Epidermal melanocyte (primary cell): ENCODE measurements at regions not wholly inside any gene's neighbourhood (a gene's known extent, or its start where the extent isn't known, plus 50 kb on each side); places are given as distances from the start of the nearest gene placed in this dataset.

Experiments
- DNase-seq: peaks from one replicate; pipeline ENCODE4 v3.0.0; 2011; ENCODE audit warnings: low spot score; ENCODE audit not compliant: insufficient read length

GRCh38 chr9:7243838-7244237 lies 486.1 kb downstream of the KDM4C start:
- no peak for DNase-seq

GRCh38 chr9:7242126-7242525 lies 484.4 kb downstream of the KDM4C start:
- DNase-seq: no peak

GRCh38 chr9:7241694-7242093 lies 483.9 kb downstream of the KDM4C start:
- DNase-seq: no peak

GRCh38 chr9:7240569-7241311 lies 483.0 kb downstream of the KDM4C start:
- no peak for DNase-seq

- DNase-seq: no peak
These were observed 481.9 kb downstream of the KDM4C start for GRCh38 chr9:7239708-7240107.

- DNase-seq: no peak
These were observed 480.5 kb downstream of the KDM4C start for GRCh38 chr9:7238247-7238637.

- no peak for DNase-seq
These were observed 479.9 kb downstream of the KDM4C start for GRCh38 chr9:7237473-7238246.

- no peak for DNase-seq
These were observed 478.4 kb downstream of the KDM4C start for GRCh38 chr9:7236186-7236585.

GRCh38 chr9:7234144-7234543 lies 476.4 kb downstream of the KDM4C start:
- no peak for DNase-seq

GRCh38 chr9:7229571-7229970 lies 471.8 kb downstream of the KDM4C start:
- DNase-seq: no peak

GRCh38 chr9:7228726-7229125 lies 471.0 kb downstream of the KDM4C start:
- no peak for DNase-seq

GRCh38 chr9:7227951-7228350 lies 470.2 kb downstream of the KDM4C start:
- DNase-seq: no peak

GRCh38 chr9:7226007-7226640 lies 468.4 kb downstream of the KDM4C start:
- no peak for DNase-seq
